ENCODE measurements at regions not wholly inside any gene's neighbourhood (a gene's known extent, or its start where the extent isn't known, plus 50 kb on each side); places are given as distances from the start of the nearest gene placed in this dataset.
"Not testable (repeated sequence)": the region's sequence is repeated elsewhere in the genome, so short reads cannot be mapped to it uniquely, and the experiment has no call there.

DNA sequence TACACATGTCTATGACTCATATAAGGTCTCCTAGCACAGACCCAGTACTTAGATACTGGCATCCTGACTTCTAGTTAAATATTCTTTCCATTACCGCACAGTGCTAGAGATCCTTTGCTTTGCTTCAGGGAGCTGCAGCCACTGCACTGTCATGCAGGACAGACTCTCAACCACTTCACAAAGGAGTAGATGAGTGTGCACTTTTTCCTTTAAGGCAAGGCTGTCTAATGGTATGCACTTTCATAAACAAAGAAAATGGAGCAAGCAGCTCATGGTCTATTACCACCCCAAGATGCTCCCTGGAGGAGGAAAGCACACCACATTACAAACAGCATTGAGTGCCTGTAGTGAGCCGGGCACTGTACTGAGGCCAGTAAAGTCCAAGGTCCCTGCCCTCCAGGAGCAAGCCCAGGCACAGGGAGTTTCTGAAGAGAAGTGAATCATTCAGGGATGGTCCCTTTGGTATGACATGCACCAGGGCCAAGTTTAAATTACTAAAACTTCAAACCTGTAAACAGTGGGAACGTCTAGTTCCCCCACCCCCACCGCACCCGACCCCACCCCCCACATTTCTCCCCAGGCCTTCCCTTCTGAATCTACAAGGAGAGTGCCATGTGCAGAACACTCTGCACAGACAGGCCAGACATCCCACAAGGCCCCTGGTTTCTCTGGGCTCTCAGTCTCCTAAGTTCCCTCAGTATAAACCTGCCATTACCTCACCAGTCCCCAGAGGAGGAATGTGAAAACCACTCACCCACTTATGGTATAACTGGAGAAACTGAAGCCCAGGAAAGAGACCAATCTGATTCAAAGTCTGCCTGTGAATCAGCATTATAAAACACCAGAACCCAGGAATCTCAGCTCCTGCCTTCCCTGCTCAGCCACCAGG lies 107.8 kb upstream of the BCL6 start:
- no peak for DNase-seq (ENCODE audit: low read depth)

DNA sequence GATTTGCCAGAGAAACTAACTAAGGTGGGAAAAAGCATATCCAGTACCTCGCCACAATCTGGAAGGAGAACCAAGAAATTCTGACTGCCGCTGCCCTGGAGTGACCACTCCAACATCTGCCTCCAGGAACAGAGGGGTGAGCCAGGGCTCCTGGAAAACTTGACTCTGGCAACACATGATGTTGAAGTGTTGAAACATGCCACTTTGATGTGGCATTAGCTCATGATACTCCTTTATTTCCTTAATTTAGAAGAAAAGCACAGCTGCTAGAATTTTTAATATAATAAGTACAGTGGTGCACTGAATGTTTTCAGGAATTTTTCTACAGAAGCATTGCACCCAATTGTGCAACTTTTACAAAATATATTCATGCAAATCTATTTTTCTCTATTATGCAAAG lies 109.9 kb upstream of the BCL6 start:
- no peak for DNase-seq (ENCODE audit: low read depth)

- DNase-seq (ENCODE audit: low read depth), result no peak
Observed at GRCh38 chr3:187856555-187856954, 111.3 kb upstream of the BCL6 start.

- DNase-seq (ENCODE audit: low read depth), result no peak
Observed at GRCh38 chr3:187858041-187858440, 112.8 kb upstream of the BCL6 start.

DNA sequence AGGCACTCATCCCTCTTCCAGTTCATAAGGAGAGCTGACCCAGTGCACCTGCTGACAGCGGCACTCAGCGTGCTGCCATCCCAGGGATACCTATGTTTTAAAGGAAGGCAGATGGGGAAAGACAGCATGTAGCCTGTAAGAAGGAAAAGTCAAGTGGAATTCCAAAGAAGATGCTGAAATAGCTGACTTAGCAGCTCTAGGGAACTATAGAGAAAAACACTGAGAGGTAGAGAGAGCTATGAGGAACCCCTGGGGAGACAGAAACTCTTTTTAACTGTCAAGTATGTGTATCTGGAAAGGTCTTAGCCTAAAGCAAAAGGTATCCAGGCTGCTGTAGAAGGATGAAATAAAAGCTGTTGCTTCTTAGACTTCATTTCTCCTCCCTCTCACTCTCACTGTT lies 113.4 kb upstream of the BCL6 start:
- DNase-seq (ENCODE audit: low read depth), result no peak

DNA sequence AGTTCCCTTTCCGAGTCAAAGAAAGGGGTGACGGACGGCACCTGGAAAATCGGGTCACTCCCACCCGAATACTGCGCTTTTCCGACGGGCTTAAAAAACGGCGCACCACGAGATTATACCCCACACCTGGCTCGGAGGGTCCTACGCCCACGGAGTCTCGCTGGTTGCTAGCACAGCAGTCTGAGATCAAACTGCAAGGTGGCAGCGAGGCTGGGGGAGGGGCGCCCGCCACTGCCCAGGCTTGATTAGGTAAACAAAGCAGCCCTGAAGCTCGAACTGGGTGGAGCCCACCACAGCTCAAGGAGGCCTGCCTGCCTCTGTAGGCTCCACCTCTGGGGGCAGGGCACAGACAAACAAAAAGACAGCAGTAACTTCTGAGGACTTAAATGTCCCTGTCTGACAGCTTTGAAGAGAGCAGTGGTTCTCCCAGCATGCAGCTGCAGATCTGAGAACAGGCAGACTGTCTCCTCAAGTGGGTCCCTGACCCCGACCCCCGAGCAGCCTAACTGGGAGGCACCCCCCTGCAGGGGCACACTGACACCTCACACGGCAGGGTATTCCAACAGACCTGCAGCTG lies 117.5 kb upstream of the BCL6 start:
- DNase-seq (ENCODE audit: low read depth), result not testable (repeated sequence)

GRCh38 chr3:187870360-187871203 lies 125.3 kb upstream of the BCL6 start:
- no peak for DNase-seq (ENCODE audit: low read depth)

GRCh38 chr3:187871204-187871591 lies 125.9 kb upstream of the BCL6 start:
- no peak for DNase-seq (ENCODE audit: low read depth)

DNA sequence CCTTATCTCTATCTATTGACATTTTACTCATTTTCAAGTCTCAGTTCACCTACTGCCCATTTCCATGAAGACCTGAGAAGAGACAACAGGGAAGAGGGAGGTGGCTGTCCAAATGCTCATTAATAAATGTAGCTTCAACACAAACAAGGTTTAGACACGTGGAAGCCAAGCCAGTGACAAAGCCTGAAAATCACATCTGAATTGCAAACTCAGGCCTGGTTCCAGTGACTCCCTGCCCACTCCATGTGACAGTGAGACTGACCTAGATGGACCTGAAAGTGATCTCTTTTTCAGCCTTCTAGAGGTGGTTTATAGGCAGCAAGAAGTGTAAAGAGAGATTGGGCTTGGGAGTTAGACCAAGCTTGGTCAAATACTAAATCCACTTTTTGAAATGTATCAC lies 126.6 kb upstream of the BCL6 start:
- no peak for DNase-seq (ENCODE audit: low read depth)

- DNase-seq (ENCODE audit: low read depth), result no peak
Observed at GRCh38 chr3:187873843-187874242, 128.6 kb upstream of the BCL6 start.

DNA sequence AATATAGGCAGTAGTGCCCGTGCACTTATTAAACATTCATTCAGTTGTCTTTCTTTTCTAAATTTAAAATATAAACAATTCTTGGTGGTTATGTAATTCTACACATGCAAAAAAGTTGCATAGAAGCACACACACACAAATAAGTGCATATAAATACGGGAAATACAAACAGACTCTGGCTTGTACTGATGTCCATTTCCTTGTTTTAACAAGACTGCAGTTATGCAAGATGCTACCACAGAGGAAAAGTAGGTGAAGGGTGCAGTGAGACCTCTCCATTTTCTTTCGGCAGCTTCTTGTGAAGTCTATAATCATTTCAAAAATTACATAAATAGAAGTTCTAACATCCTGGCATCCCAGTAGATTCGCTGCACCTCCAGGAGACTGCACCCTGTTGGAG lies 130.6 kb upstream of the BCL6 start:
- DNase-seq (ENCODE audit: low read depth), result no peak

DNA sequence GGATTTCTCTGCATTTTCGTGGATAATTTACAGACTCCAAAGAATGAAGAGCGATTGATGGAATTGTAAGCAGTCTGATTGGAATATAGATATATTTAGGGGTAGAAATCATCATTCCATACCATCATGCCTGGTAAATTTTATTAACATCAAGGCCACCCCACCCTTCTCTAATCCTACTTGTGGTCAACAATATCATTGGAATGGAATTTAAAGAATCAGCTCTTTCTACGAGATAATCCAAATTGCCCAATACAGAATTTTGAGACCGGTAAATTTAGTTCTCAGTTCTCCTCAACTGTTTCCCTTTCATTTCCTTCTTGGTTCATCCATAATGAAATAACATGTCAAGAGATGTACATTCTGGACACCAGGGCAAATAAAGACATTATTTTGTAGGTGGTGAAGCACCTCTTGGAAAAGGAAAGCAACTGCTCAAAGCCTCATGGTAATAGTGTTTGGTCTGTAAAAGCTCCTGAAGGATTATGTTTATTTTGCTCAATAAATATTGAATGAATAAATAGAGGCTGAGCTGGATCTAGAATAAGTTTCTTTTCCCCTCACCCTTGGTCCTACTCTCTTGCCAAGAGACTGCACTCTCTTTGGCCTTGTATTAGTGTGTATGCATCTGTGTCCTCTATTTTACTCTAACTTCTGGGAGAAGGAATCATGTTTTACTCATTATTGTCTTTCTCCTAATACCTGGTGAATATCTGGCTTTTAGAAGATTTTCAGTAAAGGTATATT lies 133.7 kb upstream of the BCL6 start:
- DNase-seq (ENCODE audit: low read depth), result no peak

DNA sequence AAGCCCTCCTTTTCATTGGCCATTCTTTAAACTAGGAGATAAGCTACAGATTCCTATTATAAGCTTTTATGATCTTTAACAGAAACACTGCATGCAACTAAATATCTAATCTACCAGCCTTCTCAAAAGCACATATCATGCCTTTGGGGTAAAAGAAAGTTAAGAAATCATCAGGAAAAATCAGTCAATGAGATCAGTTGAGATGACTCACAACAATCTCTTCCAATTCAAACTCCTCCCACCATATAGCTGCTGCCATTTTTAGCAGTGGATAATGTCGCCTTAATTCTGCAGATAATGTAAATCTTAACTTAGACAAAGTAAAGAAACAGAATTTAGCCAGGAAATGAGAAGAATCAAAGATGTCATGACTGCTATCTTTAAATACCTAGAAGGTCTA lies 135.2 kb upstream of the BCL6 start:
- no peak for DNase-seq (ENCODE audit: low read depth)

- DNase-seq (ENCODE audit: low read depth), result no peak
Observed at GRCh38 chr3:187880851-187881250, 135.6 kb upstream of the BCL6 start.

DNA sequence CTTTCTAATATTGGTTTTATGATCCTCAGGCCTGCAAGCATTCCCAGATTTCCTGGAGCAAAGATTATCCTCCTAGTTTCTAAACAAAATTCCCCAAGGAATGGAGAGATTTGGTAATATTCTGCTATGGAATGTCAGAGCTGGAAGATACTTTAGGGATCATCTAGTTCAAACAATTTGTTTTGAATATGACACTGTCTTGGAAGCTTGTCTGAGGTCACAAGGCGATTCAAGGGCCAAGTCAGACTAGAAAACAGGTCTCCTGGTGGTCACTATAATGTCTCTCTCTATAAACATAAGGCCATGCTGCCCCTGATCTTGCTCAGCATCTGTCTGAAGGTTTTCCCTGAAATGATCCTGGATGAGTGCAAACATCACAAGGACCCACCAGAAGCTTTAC lies 143.4 kb upstream of the BCL6 start:
- DNase-seq (ENCODE audit: low read depth), result no peak

DNA sequence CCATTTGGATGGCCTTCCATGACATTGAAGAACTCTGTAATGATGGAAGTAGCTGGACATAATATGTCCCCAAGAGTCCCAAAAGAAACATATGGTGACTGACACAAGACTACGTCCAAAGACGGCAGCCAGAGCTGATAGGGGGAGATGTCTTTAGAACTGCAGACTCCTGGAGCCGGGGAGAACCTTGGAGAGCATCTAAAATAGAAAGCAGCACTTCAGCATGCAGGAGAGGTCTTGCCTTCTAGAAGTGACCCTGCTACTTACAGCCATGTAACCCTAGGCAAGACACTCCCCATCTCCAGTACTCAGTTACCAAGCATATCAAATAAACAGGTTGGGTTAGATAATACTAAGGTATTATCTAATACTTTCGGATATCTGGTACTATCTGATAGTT lies 143.8 kb upstream of the BCL6 start:
- DNase-seq (ENCODE audit: low read depth), result no peak

- DNase-seq (ENCODE audit: low read depth), result no peak
Observed at GRCh38 chr3:187889601-187890404, 144.5 kb upstream of the BCL6 start.

DNA sequence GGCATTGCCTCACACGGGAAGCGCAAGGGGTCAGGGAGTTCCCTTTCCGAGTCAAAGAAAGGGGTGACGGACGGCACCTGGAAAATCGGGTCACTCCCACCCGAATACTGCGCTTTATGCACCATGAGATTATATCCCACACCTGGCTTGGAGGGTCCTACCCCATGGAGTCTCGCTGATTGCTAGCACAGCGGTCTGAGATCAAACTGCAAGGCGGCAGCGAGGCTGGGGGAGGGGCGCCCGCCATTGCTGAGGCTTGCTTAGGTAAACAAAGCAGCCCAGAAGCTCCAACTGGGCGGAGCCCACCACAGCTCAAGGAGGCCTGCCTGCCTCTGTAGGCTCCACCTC lies 145.1 kb upstream of the BCL6 start:
- not testable (repeated sequence) for DNase-seq (ENCODE audit: low read depth)

- no peak for DNase-seq (ENCODE audit: low read depth)
Observed at GRCh38 chr3:187896646-187897045, 151.4 kb upstream of the BCL6 start.

DNA sequence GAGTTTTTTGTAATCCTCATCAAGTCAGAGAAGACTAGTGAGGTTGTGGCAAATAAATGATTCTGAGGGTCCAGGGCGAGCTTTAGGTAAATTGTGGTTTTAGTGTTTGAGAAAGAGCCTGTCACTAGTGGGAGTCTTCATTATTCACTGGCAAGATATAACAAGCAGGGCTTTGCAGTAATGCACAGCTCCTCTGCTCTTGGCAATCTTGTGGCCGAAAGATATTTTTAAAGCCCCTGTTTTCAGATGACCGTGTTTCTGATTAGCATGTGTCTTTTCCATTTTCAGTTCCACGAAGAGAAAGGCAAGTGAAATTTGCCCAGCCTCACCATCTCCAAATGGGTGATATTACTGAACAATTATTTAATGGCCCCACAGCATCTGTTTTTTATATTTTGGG lies 154.0 kb upstream of the BCL6 start:
- no peak for DNase-seq (ENCODE audit: low read depth)

- DNase-seq (ENCODE audit: low read depth), result no peak
Observed at GRCh38 chr3:187900993-187901755, 155.9 kb upstream of the BCL6 start.

Measured in HS-5 (cell line).